HepG2 (cell line): ENCODE measurements at regions not wholly inside any gene's neighbourhood (a gene's known extent, or its start where the extent isn't known, plus 50 kb on each side); places are given as distances from the start of the nearest gene placed in this dataset.

Source experiments
- JUN ChIP-seq: sonication (generic); formaldehyde crosslinking; IDR thresholded peaks from 2 replicates; pipeline ENCODE4 v1.4.0; 2020; ENCODE audit warnings: mild to moderate bottlenecking, missing genetic modification reagents
- KAT8 ChIP-seq: IDR thresholded peaks from 2 replicates; pipeline ENCODE4 v1.6.1; 2016; ENCODE audit warnings: missing genetic modification reagents, missing compliant biosample characterization
- ONECUT2 ChIP-seq: sonication (generic); formaldehyde crosslinking; IDR thresholded peaks from 2 replicates; pipeline ENCODE4 v1.4.0; 2020; ENCODE audit warnings: missing genetic modification reagents
- PHB2 ChIP-seq: fragments of 450-650 bp; IDR thresholded peaks from 2 replicates; pipeline ENCODE4 v1.6.1; 2018; ENCODE audit not compliant: partially characterized antibody
- POLR2AphosphoS5 ChIP-seq: IDR thresholded peaks from 2 replicates; pipeline ENCODE4 v1.6.1; 2012; ENCODE audit warnings: low read depth, low read length
- SRY ChIP-seq: sonication (generic); formaldehyde crosslinking; IDR thresholded peaks from 2 replicates; pipeline ENCODE4 v1.8.0; 2022; ENCODE audit warnings: mild to moderate bottlenecking, missing genetic modification reagents
- ZNF230 ChIP-seq: sonication (generic); formaldehyde crosslinking; IDR thresholded peaks from 2 replicates; pipeline ENCODE4 v1.4.0; 2020; ENCODE audit warnings: mild to moderate bottlenecking, missing genetic modification reagents
- ZNF235 ChIP-seq: sonication (generic); formaldehyde crosslinking; IDR thresholded peaks from 2 replicates; pipeline ENCODE4 v1.8.1; 2023; ENCODE audit warnings: mild to moderate bottlenecking, missing genetic modification reagents, borderline replicate concordance
- ZNF253 ChIP-seq: sonication (generic); formaldehyde crosslinking; IDR thresholded peaks from 2 replicates; pipeline ENCODE4 v1.8.0; 2022; ENCODE audit warnings: mild to moderate bottlenecking, missing genetic modification reagents, borderline replicate concordance
- ZNF567 ChIP-seq: sonication (generic); formaldehyde crosslinking; IDR thresholded peaks from 2 replicates; pipeline ENCODE4 v1.8.1; 2023; ENCODE audit warnings: mild to moderate bottlenecking, missing genetic modification reagents, borderline replicate concordance
- ZNF709 ChIP-seq: sonication (generic); formaldehyde crosslinking; IDR thresholded peaks from 2 replicates; pipeline ENCODE4 v1.5.0; 2020; ENCODE audit warnings: mild to moderate bottlenecking, missing genetic modification reagents
- ZNF724P ChIP-seq: sonication (generic); formaldehyde crosslinking; IDR thresholded peaks from 2 replicates; pipeline ENCODE4 v1.8.0; 2022; ENCODE audit warnings: missing genetic modification reagents, borderline replicate concordance
- TF ChIP-seq, protein P1 (sequence below): sonication (generic); formaldehyde crosslinking; IDR thresholded peaks from 2 replicates; pipeline ENCODE4 v1.8.1; 2023; ENCODE audit warnings: mild to moderate bottlenecking, missing genetic modification reagents, borderline replicate concordance
- TF ChIP-seq, protein P2 (sequence below): sonication (generic); formaldehyde crosslinking; IDR thresholded peaks from 2 replicates; pipeline ENCODE4 v1.4.0; 2020; ENCODE audit warnings: low read depth, missing genetic modification reagents
- TF ChIP-seq, protein P3 (sequence below): sonication (generic); formaldehyde crosslinking; IDR thresholded peaks from 2 replicates; pipeline ENCODE4 v1.4.0; 2020; ENCODE audit warnings: mild to moderate bottlenecking, missing genetic modification reagents, borderline replicate concordance
- TF ChIP-seq, protein P4 (sequence below): sonication (generic); formaldehyde crosslinking; IDR thresholded peaks from 2 replicates; pipeline ENCODE4 v1.8.1; 2023; ENCODE audit warnings: mild to moderate bottlenecking, missing genetic modification reagents
- TF ChIP-seq, protein P5 (sequence below): IDR thresholded peaks from 2 replicates; pipeline ENCODE4 v1.6.1; 2016; ENCODE audit warnings: missing compliant biosample characterization, missing genetic modification reagents, borderline replicate concordance

DNA sequence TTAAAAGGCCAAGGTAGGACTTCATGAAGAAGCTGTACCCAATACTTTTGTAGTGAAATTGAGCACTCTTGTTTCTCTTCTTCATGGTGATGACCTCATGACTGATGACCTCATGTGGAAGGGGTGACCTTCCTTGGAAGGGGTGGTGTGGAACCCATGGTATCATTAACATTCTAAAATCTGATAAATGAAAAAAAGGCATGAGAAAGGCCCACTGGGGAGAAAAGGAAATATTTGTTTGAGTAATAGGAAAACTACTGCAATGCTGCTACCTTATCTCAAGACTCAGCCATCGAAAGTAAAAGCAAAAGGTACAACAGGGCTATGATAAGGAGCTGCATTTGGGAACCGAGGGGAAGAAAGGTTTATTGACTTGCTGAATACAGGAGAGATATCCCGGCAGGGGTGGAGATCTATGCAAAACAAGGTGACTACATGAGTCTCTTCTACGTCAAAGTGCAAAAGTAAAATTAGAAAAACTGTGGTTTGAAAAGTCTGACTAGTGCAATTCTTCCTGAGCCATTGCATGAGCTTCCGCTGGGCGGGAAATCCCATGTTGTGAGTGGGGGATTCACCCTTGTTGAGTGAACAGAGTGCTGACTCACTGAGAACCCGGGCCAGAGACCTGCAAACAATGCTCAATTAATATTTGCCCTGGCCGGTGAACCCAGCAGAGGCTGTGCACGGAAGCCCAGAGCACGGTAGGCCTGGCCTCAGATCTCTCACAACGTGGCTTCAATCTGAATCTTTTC, 138.9 kb upstream of the RFC3 start (continued):
- TF ChIP-seq ZNF567 (CRISPR knock-in tag) (peak; percentile 25; the same call in 1 of the 2 replicates), KAT8 (peak; percentile 85), PHB2 (no peak), ZNF724P (CRISPR knock-in tag) (no peak; the same call in 1 of the 2 replicates), ZNF253 (CRISPR knock-in tag) (no peak), POLR2AphosphoS5 (peak; percentile 81), ZNF709 (CRISPR knock-in tag) (0 out of 2 replicates have a peak, but pooled peaks have one; percentile 82), SRY (CRISPR knock-in tag) (peak; percentile 87; the same call in 1 of the 2 replicates), JUN (CRISPR knock-in tag) (0 out of 2 replicates have a peak, but pooled peaks have one; percentile 34), ZNF235 (CRISPR knock-in tag) (no peak), ZNF230 (CRISPR knock-in tag) (no peak), ONECUT2 (no peak)
- TF ChIP-seq, protein P1, sequence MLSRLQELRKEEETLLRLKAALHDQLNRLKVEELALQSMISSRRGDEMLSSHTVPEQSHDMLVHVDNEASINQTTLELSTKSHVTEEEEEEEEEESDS (CRISPR knock-in tag) = no peak
- TF ChIP-seq, protein P2, sequence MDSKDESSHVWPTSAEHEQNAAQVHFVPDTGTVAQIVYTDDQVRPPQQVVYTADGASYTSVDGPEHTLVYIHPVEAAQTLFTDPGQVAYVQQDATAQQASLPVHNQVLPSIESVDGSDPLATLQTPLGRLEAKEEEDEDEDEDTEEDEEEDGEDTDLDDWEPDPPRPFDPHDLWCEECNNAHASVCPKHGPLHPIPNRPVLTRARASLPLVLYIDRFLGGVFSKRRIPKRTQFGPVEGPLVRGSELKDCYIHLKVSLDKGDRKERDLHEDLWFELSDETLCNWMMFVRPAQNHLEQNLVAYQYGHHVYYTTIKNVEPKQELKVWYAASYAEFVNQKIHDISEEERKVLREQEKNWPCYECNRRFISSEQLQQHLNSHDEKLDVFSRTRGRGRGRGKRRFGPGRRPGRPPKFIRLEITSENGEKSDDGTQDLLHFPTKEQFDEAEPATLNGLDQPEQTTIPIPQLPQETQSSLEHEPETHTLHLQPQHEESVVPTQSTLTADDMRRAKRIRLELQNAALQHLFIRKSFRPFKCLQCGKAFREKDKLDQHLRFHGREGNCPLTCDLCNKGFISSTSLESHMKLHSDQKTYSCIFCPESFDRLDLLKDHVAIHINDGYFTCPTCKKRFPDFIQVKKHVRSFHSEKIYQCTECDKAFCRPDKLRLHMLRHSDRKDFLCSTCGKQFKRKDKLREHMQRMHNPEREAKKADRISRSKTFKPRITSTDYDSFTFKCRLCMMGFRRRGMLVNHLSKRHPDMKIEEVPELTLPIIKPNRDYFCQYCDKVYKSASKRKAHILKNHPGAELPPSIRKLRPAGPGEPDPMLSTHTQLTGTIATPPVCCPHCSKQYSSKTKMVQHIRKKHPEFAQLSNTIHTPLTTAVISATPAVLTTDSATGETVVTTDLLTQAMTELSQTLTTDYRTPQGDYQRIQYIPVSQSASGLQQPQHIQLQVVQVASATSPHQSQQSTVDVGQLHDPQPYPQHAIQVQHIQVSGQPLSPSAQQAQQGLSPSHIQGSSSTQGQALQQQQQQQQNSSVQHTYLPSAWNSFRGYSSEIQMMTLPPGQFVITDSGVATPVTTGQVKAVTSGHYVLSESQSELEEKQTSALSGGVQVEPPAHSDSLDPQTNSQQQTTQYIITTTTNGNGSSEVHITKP (CRISPR knock-in tag) = peak; percentile 94
- TF ChIP-seq, protein P3, sequence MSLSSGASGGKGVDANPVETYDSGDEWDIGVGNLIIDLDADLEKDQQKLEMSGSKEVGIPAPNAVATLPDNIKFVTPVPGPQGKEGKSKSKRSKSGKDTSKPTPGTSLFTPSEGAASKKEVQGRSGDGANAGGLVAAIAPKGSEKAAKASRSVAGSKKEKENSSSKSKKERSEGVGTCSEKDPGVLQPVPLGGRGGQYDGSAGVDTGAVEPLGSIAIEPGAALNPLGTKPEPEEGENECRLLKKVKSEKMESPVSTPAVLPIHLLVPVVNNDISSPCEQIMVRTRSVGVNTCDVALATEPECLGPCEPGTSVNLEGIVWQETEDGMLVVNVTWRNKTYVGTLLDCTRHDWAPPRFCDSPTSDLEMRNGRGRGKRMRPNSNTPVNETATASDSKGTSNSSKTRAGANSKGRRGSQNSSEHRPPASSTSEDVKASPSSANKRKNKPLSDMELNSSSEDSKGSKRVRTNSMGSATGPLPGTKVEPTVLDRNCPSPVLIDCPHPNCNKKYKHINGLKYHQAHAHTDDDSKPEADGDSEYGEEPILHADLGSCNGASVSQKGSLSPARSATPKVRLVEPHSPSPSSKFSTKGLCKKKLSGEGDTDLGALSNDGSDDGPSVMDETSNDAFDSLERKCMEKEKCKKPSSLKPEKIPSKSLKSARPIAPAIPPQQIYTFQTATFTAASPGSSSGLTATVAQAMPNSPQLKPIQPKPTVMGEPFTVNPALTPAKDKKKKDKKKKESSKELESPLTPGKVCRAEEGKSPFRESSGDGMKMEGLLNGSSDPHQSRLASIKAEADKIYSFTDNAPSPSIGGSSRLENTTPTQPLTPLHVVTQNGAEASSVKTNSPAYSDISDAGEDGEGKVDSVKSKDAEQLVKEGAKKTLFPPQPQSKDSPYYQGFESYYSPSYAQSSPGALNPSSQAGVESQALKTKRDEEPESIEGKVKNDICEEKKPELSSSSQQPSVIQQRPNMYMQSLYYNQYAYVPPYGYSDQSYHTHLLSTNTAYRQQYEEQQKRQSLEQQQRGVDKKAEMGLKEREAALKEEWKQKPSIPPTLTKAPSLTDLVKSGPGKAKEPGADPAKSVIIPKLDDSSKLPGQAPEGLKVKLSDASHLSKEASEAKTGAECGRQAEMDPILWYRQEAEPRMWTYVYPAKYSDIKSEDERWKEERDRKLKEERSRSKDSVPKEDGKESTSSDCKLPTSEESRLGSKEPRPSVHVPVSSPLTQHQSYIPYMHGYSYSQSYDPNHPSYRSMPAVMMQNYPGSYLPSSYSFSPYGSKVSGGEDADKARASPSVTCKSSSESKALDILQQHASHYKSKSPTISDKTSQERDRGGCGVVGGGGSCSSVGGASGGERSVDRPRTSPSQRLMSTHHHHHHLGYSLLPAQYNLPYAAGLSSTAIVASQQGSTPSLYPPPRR (CRISPR knock-in tag) = peak; percentile 79; the same call in 1 of the 2 replicates
- TF ChIP-seq, protein P4, sequence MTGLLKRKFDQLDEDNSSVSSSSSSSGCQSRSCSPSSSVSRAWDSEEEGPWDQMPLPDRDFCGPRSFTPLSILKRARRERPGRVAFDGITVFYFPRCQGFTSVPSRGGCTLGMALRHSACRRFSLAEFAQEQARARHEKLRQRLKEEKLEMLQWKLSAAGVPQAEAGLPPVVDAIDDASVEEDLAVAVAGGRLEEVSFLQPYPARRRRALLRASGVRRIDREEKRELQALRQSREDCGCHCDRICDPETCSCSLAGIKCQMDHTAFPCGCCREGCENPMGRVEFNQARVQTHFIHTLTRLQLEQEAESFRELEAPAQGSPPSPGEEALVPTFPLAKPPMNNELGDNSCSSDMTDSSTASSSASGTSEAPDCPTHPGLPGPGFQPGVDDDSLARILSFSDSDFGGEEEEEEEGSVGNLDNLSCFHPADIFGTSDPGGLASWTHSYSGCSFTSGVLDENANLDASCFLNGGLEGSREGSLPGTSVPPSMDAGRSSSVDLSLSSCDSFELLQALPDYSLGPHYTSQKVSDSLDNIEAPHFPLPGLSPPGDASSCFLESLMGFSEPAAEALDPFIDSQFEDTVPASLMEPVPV (CRISPR knock-in tag) = peak; percentile 89
- TF ChIP-seq, protein P5, sequence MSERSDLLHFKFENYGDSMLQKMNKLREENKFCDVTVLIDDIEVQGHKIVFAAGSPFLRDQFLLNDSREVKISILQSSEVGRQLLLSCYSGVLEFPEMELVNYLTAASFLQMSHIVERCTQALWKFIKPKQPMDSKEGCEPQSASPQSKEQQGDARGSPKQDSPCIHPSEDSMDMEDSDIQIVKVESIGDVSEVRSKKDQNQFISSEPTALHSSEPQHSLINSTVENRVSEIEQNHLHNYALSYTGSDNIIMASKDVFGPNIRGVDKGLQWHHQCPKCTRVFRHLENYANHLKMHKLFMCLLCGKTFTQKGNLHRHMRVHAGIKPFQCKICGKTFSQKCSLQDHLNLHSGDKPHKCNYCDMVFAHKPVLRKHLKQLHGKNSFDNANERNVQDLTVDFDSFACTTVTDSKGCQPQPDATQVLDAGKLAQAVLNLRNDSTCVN = peak; percentile 45; the same call in 1 of the 2 replicates
